GM23338 (cell line): ENCODE measurements at regions not wholly inside any gene's neighbourhood (a gene's known extent, or its start where the extent isn't known, plus 50 kb on each side); places are given as distances from the start of the nearest gene placed in this dataset.

Experiments used
- ATAC-seq: fragments of 200-7000 bp; cut with Tn5 transposase; 3 replicates; pipeline ENCODE4 v1.9.1; 2020
- DNase-seq: peaks from one replicate; pipeline ENCODE4 v3.0.0-alpha.2; 2015; ENCODE audit warnings: low spot score
- H2AFZ ChIP-seq: fragments of 200-600 bp; sonication (generic); 2 replicates; pipeline ENCODE4 v1.8.0; 2016; ENCODE audit warnings: antibody characterized with exemption, mild to moderate bottlenecking, moderate library complexity
- H3F3A ChIP-seq: fragments of 200-600 bp; sonication (generic); replicated peaks from 2 replicates; pipeline ENCODE4 v1.8.0; 2017; ENCODE audit warnings: antibody characterized with exemption, mixed run types, low read depth
- H3K27ac ChIP-seq: fragments of 200-600 bp; sonication (generic); 2 replicates; pipeline ENCODE4 v1.6.1; 2016; ENCODE audit warnings: low read depth
- H3K27me3 ChIP-seq: fragments of 200-600 bp; sonication (generic); 2 replicates; pipeline ENCODE4 v1.8.0; 2016; ENCODE audit warnings: mild to moderate bottlenecking, mixed run types, moderate library complexity; ENCODE audit not compliant: insufficient read depth
- H3K36me3 ChIP-seq: fragments of 200-600 bp; sonication (generic); 2 replicates; pipeline ENCODE4 v1.8.0; 2016; ENCODE audit warnings: mild to moderate bottlenecking; ENCODE audit not compliant: insufficient read depth
- H3K4me1 ChIP-seq: fragments of 200-600 bp; sonication (generic); 2 replicates; pipeline ENCODE4 v1.8.0; 2016; ENCODE audit warnings: mild to moderate bottlenecking, moderate library complexity; ENCODE audit not compliant: insufficient read depth
- H3K4me2 ChIP-seq: fragments of 200-600 bp; sonication (generic); 2 replicates; pipeline ENCODE4 v1.7.1; 2017; ENCODE audit warnings: mixed run types
- H3K4me3 ChIP-seq: fragments of 200-600 bp; sonication (generic); 2 replicates; pipeline ENCODE4 v1.6.1; 2016; ENCODE audit warnings: mixed run types
- H3K79me2 ChIP-seq: fragments of 200-600 bp; sonication (generic); replicated peaks from 2 replicates; pipeline ENCODE4 v1.8.0; 2017; ENCODE audit warnings: mild to moderate bottlenecking; ENCODE audit not compliant: insufficient read depth
- H3K9me2 ChIP-seq: fragments of 200-600 bp; sonication (generic); 2 replicates; pipeline ENCODE4 v1.8.0; 2017; ENCODE audit not compliant: insufficient read depth
- H4K20me1 ChIP-seq: fragments of 200-600 bp; sonication (generic); replicated peaks from 2 replicates; pipeline ENCODE4 v1.8.0; 2017; ENCODE audit warnings: mild to moderate bottlenecking; ENCODE audit not compliant: insufficient read depth
- H3K27ac Mint-ChIP-seq: 2 replicates; pipeline ENCODE4 v1.8.0; 2020; ENCODE audit warnings: inconsistent platforms, mild to moderate bottlenecking, moderate library complexity, mixed read lengths
- H3K27me3 Mint-ChIP-seq: 3 replicates; pipeline ENCODE4 v1.8.0; 2022; ENCODE audit warnings: low read depth, mild to moderate bottlenecking, moderate library complexity, mixed read lengths, inconsistent platforms; ENCODE audit not compliant: insufficient read depth, poor library complexity
- H3K36me3 Mint-ChIP-seq: 3 replicates; pipeline ENCODE4 v1.8.0; 2021; ENCODE audit warnings: low read depth, mild to moderate bottlenecking, inconsistent platforms, moderate library complexity, mixed read lengths
- H3K4me1 Mint-ChIP-seq: 3 replicates; pipeline ENCODE4 v1.8.0; 2020; ENCODE audit warnings: mild to moderate bottlenecking, inconsistent platforms, mixed read lengths
- H3K4me3 Mint-ChIP-seq: 3 replicates; pipeline ENCODE4 v1.8.0; 2021; ENCODE audit warnings: moderate library complexity, mild to moderate bottlenecking, inconsistent platforms, mixed read lengths
- H3K9me3 Mint-ChIP-seq: 3 replicates; pipeline ENCODE4 v1.8.0; 2020; ENCODE audit warnings: moderate library complexity, mild to moderate bottlenecking, inconsistent platforms, mixed read lengths
- CREB1 ChIP-seq: fragments of 250-450 bp; sonication (Bioruptor Pico); IDR thresholded peaks from 2 replicates; pipeline ENCODE4 v1.5.0; 2020; ENCODE audit warnings: low read depth, mild to moderate bottlenecking, moderate library complexity
- CTCF ChIP-seq, 2 experiments: fragments of 200-600 bp in 1 of 2; sonication (generic) in 1 of 2; conservative IDR thresholded peaks; 2 replicates each; pipeline versions ENCODE4 v1.5.1 to v1.6.1; 2016 to 2017; ENCODE audit warnings: antibody characterized with exemption in 2 of 2, low read depth in 2 of 2, mild to moderate bottlenecking in 2 of 2, moderate library complexity in 1 of 2
- ETS1 ChIP-seq: IDR thresholded peaks from 2 replicates; pipeline ENCODE4 v1.6.1; 2016; ENCODE audit warnings: antibody characterized with exemption
- EZH2 ChIP-seq: fragments of 200-600 bp; sonication (generic); IDR thresholded peaks from one replicate; pipeline ENCODE4 v1.8.0; 2017; ENCODE audit warnings: antibody characterized with exemption, mild to moderate bottlenecking, low read depth; ENCODE audit not compliant: unreplicated experiment
- EZH2phosphoT487 ChIP-seq: fragments of 200-600 bp; sonication (generic); IDR thresholded peaks from one replicate; pipeline ENCODE4 v1.8.1; 2018; ENCODE audit warnings: antibody characterized with exemption; ENCODE audit not compliant: unreplicated experiment
- JUNB ChIP-seq: IDR thresholded peaks from one replicate; pipeline ENCODE4 v1.6.1; 2016; ENCODE audit warnings: antibody characterized with exemption; ENCODE audit not compliant: unreplicated experiment
- NANOG ChIP-seq: IDR thresholded peaks from 2 replicates; pipeline ENCODE4 v1.6.1; 2016; ENCODE audit warnings: antibody characterized with exemption, borderline replicate concordance
- POLR2AphosphoS5 ChIP-seq: IDR thresholded peaks from 2 replicates; pipeline ENCODE4 v1.6.1; 2016; ENCODE audit warnings: antibody characterized with exemption, low read depth
- REST ChIP-seq: IDR thresholded peaks from one replicate; pipeline ENCODE4 v1.6.1; 2018; ENCODE audit warnings: antibody characterized with exemption; ENCODE audit not compliant: unreplicated experiment
- STAT1 ChIP-seq: IDR thresholded peaks from one replicate; pipeline ENCODE4 v1.6.1; 2016; ENCODE audit warnings: antibody characterized with exemption; ENCODE audit not compliant: unreplicated experiment
- ZNF114 ChIP-seq: fragments of 250-450 bp; sonication (Bioruptor Pico); IDR thresholded peaks from 2 replicates; pipeline ENCODE4 v1.5.0; 2020; ENCODE audit warnings: mild to moderate bottlenecking, moderate library complexity
- ZNF331 ChIP-seq: fragments of 250-450 bp; sonication (Bioruptor Pico); IDR thresholded peaks from 2 replicates; pipeline ENCODE4 v1.5.0; 2020; ENCODE audit warnings: low read depth, mild to moderate bottlenecking, moderate library complexity
- ZNF462 ChIP-seq: fragments of 250-450 bp; sonication (Bioruptor Pico); IDR thresholded peaks from 2 replicates; pipeline ENCODE4 v1.5.0; 2020; ENCODE audit warnings: mild to moderate bottlenecking, moderate library complexity

GRCh38 chr2:23132000-23132399 lies 253.0 kb upstream of the KLHL29 start:
- H3K9me2 ChIP-seq: no peaks in the 10 kb centered on the region; the same call in none of the 2 replicates
- H3K4me3 Mint-ChIP-seq: no peak overlapping the region
- H2AFZ ChIP-seq: no peak overlapping the region

More at GRCh38 chr2:23132000-23132399, 253.0 kb upstream of the KLHL29 start:
- Histone ChIP-seq H3K27ac (no peak overlapping the region), H3K79me2 (no peaks in the 10 kb centered on the region), H3K27me3 (no peaks in the 10 kb centered on the region), H3K4me1 (peaks cover 10% of the 10 kb centered on the region), H4K20me1 (no peaks in the 10 kb centered on the region), H3K4me2 (no peak overlapping the region), H3F3A (no peaks in the 10 kb centered on the region), H3K4me3 (no peak overlapping the region), H3K36me3 (no peaks in the 10 kb centered on the region)
- H3K36me3 Mint-ChIP-seq: peaks cover 5% of the 10 kb centered on the region; the same call in 2 of the 3 replicates
- no peak overlapping the region for H3K27ac Mint-ChIP-seq
- no peak for DNase-seq
- peaks cover 12% of the 10 kb centered on the region for H3K4me1 Mint-ChIP-seq
- peaks cover 4% of the 10 kb centered on the region for H3K27me3 Mint-ChIP-seq
- peaks cover 18% of the 10 kb centered on the region for H3K9me3 Mint-ChIP-seq
- no peak for TF ChIP-seq JUNB
- no peak for TF ChIP-seq ETS1
- no peak for TF ChIP-seq EZH2phosphoT487
- TF ChIP-seq POLR2AphosphoS5: no peak
- TF ChIP-seq REST: no peak
- no peak for TF ChIP-seq STAT1
- no peak for TF ChIP-seq ZNF114 (CRISPR knock-in tag)
- TF ChIP-seq CTCF (conservative IDR thresholded peaks at IDR 0.05; ENCODE audit: low read depth in 2 of 2): no peak
- no peak for TF ChIP-seq ZNF462 (CRISPR knock-in tag)
- no peak for TF ChIP-seq ZNF331 (CRISPR knock-in tag)
- TF ChIP-seq NANOG: no peak
- TF ChIP-seq EZH2: no peak
- TF ChIP-seq CREB1 (CRISPR knock-in tag): no peak
- ATAC-seq: no peak
